ENCODE measurements at regions not wholly inside any gene's neighbourhood (a gene's known extent, or its start where the extent isn't known, plus 50 kb on each side); places are given as distances from the start of the nearest gene placed in this dataset.

GRCh38 chr19:30681162-30682100, 309.2 kb downstream of the ZNF536 start:
- TF ChIP-seq CTCF (IDR thresholded peaks at IDR 0.05) = no peak
- TF ChIP-seq POLR2A (IDR thresholded peaks at IDR 0.05) = no peak

Data from body of pancreas (tissue), 4 donors.